ENCODE measurements at regions not wholly inside any gene's neighbourhood (a gene's known extent, or its start where the extent isn't known, plus 50 kb on each side); places are given as distances from the start of the nearest gene placed in this dataset.

- TF ChIP-seq POLR2A (IDR thresholded peaks at IDR 0.05; ENCODE audit: low read length) (no peak), GATA1 (IDR thresholded peaks at IDR 0.05; ENCODE audit: low read depth, low read length) (no peak)
Measured at GRCh38 chr14:98855926-98856715, 415.9 kb downstream of the BCL11B start.

All from erythroblast (primary cell).